ENCODE measurements at regions not wholly inside any gene's neighbourhood (a gene's known extent, or its start where the extent isn't known, plus 50 kb on each side); places are given as distances from the start of the nearest gene placed in this dataset.

- Histone ChIP-seq H3K36me3 (ENCODE audit: insufficient read depth, low read length) (no peaks in the 10 kb centered on the region), H3K27me3 (ENCODE audit: control insufficient read depth in 1 of 2, insufficient read depth in 2 of 2, low read length in 2 of 2) (no peaks in the 10 kb centered on the region), H3K4me1 (ENCODE audit: insufficient read depth, low read length) (peaks cover 8% of the 10 kb centered on the region), H3K9me3 (ENCODE audit: low read length) (no peaks in the 10 kb centered on the region), H3K4me3 (ENCODE audit: low read depth in 1 of 2, low read length in 2 of 2) (no peak overlapping the region), H3K27ac (ENCODE audit: low read depth, low read length) (no peak overlapping the region), H3K9ac (ENCODE audit: low read length) (no peak overlapping the region)
These were observed 99.8 kb downstream of the TES start for GRCh38 chr7:116310141-116310540.

GRCh38 chr7:116311259-116311658 is 100.9 kb downstream of the TES start:
- H3K9me3 ChIP-seq (ENCODE audit: low read length), result no peaks in the 10 kb centered on the region
- H3K27me3 ChIP-seq (ENCODE audit: control insufficient read depth in 1 of 2, insufficient read depth in 2 of 2, low read length in 2 of 2), result no peaks in the 10 kb centered on the region
- H3K4me1 ChIP-seq (ENCODE audit: insufficient read depth, low read length), result peaks cover 13% of the 10 kb centered on the region

DNA sequence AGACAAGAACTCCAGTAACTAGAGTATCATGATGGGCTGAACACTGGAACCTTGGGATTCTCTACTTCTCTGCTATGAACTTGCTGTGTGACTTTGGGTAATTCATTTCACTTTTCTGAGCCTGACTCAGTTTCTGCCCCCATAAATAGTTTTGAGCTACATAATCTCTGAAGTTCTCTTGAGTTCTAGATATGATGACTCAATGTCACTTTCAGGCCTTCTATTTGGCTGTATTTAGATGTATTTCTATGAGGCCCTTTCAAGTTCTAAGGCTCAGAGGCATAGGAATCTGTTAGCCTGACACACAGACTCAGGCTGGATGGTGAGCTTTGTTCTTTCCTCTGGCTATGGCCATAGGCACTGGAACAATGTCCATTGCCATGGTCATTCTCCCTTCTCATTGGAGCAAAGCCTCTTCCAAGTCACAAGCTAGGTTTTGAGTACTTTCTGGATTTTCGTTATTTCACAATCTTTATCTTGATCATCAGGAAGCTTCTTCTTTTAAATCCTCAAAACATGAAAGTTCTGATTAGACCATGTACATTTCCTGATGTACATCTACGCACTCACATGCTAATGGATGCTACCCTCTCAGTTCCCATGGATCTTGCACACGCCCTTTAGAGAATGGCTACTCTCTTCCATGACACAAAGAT is 101.6 kb downstream of the TES start:
- Histone ChIP-seq H3K27me3 (ENCODE audit: control insufficient read depth in 1 of 2, insufficient read depth in 2 of 2, low read length in 2 of 2) (no peaks in the 10 kb centered on the region), H3K9me3 (ENCODE audit: low read length) (no peaks in the 10 kb centered on the region), H3K36me3 (ENCODE audit: insufficient read depth, low read length) (no peaks in the 10 kb centered on the region), H3K4me3 (ENCODE audit: low read depth in 1 of 2, low read length in 2 of 2) (no peak overlapping the region), H3K4me1 (ENCODE audit: insufficient read depth, low read length) (peaks cover 20% of the 10 kb centered on the region), H3K9ac (ENCODE audit: low read length) (no peak overlapping the region), H3K27ac (ENCODE audit: low read depth, low read length) (no peak overlapping the region)

More at GRCh38 chr7:116311259-116311658, 100.9 kb downstream of the TES start:
- H3K4me3 ChIP-seq (ENCODE audit: low read depth in 1 of 2, low read length in 2 of 2), result no peak overlapping the region
- H3K9ac ChIP-seq (ENCODE audit: low read length), result no peak overlapping the region
- H3K27ac ChIP-seq (ENCODE audit: low read depth, low read length), result no peak overlapping the region
- H3K36me3 ChIP-seq (ENCODE audit: insufficient read depth, low read length), result no peaks in the 10 kb centered on the region

DNA sequence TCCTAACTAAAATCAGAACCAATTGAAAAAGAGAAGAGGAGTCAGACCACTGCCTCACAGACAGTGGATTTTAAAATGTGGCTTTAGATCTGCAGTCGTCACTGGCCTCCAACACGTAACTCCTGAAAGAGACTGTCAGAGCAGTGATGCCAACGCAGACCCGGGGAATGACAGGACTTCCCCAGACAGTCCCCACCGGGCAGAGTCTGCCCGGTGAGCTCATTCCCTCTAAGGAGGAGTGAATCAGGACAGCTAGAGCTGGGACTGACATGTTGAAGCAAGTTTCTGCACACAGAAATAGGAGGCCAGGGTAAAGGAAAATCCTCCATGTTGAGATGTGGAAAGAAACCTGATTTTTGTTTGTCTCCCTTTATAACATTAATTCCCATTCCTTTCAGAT is 105.0 kb downstream of the TES start:
- H3K27me3 ChIP-seq (ENCODE audit: control insufficient read depth in 1 of 2, insufficient read depth in 2 of 2, low read length in 2 of 2), result no peaks in the 10 kb centered on the region
- no peak overlapping the region for H3K4me3 ChIP-seq (ENCODE audit: low read depth in 1 of 2, low read length in 2 of 2)
- H3K4me1 ChIP-seq (ENCODE audit: insufficient read depth, low read length), result peaks cover 27% of the 10 kb centered on the region
- no peak overlapping the region for H3K9ac ChIP-seq (ENCODE audit: low read length)
- no peaks in the 10 kb centered on the region for H3K9me3 ChIP-seq (ENCODE audit: low read length)
- H3K36me3 ChIP-seq (ENCODE audit: insufficient read depth, low read length), result no peaks in the 10 kb centered on the region
- H3K27ac ChIP-seq (ENCODE audit: low read depth, low read length), result no peak overlapping the region

- Histone ChIP-seq H3K36me3 (ENCODE audit: insufficient read depth, low read length) (no peaks in the 10 kb centered on the region), H3K4me3 (ENCODE audit: low read depth in 1 of 2, low read length in 2 of 2) (no peak overlapping the region), H3K27ac (ENCODE audit: low read depth, low read length) (no peak overlapping the region), H3K27me3 (ENCODE audit: control insufficient read depth in 1 of 2, insufficient read depth in 2 of 2, low read length in 2 of 2) (no peaks in the 10 kb centered on the region), H3K9me3 (ENCODE audit: low read length) (no peaks in the 10 kb centered on the region), H3K4me1 (ENCODE audit: insufficient read depth, low read length) (peaks cover 27% of the 10 kb centered on the region), H3K9ac (ENCODE audit: low read length) (no peak overlapping the region)
These were observed 105.5 kb downstream of the TES start for GRCh38 chr7:116315803-116316202.

DNA sequence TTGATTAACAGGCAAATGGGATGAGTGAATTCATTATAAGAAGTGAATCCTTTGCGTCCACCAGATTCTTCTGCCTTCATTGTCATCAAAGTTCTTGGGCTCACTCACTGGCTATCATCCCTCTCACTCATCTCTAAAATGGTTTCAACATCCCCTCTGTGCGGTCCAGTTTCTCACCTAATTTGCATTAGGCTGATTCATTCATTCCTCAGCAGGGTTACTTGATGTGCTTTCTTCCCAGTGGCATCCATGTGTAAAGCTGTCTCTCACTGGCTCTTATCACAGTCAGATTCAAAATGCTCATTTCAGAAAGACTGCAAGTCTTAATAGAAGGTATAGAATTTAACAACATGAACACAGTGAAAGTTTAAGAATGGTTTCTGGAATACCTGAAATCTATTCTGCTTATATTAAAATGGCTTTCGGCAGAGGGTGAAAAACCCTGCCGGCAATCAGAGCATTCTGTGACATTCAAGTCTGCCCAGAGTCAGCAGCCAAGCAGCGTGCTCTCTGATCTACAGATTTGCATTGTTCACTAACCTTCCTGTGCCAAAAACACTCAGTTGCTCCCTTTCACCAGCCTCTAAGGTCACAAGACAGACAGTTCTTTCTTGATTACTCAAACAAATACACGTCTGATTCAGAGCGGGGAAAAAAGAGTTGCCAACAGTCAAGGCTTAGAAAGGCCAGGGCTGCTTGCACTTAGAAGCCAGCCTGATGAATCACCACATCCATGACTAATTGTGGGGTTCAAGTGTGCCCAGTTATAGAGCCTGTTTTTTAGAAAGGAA is 106.7 kb downstream of the TES start:
- peaks cover 27% of the 10 kb centered on the region for H3K4me1 ChIP-seq (ENCODE audit: insufficient read depth, low read length)
- no peak overlapping the region for H3K4me3 ChIP-seq (ENCODE audit: low read depth in 1 of 2, low read length in 2 of 2)
- H3K9ac ChIP-seq (ENCODE audit: low read length), result peak overlapping the region; percentile 40
- no peaks in the 10 kb centered on the region for H3K36me3 ChIP-seq (ENCODE audit: insufficient read depth, low read length)
- H3K9me3 ChIP-seq (ENCODE audit: low read length), result no peaks in the 10 kb centered on the region
- H3K27ac ChIP-seq (ENCODE audit: low read depth, low read length), result peak overlapping the region; percentile 74
- no peaks in the 10 kb centered on the region for H3K27me3 ChIP-seq (ENCODE audit: control insufficient read depth in 1 of 2, insufficient read depth in 2 of 2, low read length in 2 of 2)

DNA sequence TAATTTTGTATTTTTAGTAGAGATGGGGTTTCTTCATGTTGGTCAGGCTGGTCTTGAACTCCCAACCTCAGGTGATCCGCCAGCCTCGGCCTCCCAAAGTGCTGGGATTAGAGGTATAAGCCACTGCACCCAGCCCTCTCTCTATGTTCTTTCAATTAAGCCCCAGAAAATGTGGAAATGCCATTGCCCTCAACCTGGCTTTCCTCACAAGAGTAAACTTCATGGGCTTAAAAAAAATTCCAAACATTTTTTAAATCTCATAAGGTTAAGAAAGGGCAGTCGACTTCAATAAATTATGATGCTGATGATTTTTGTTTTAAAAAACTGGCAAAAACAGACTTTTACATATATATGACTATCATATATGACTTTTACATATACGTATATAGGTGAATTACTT is 107.6 kb downstream of the TES start:
- no peak overlapping the region for H3K27ac ChIP-seq (ENCODE audit: low read depth, low read length)
- no peaks in the 10 kb centered on the region for H3K9me3 ChIP-seq (ENCODE audit: low read length)
- H3K36me3 ChIP-seq (ENCODE audit: insufficient read depth, low read length), result no peaks in the 10 kb centered on the region
- H3K27me3 ChIP-seq (ENCODE audit: control insufficient read depth in 1 of 2, insufficient read depth in 2 of 2, low read length in 2 of 2), result no peaks in the 10 kb centered on the region
- H3K4me3 ChIP-seq (ENCODE audit: low read depth in 1 of 2, low read length in 2 of 2), result no peak overlapping the region
- no peak overlapping the region for H3K9ac ChIP-seq (ENCODE audit: low read length)
- peaks cover 27% of the 10 kb centered on the region for H3K4me1 ChIP-seq (ENCODE audit: insufficient read depth, low read length)

DNA sequence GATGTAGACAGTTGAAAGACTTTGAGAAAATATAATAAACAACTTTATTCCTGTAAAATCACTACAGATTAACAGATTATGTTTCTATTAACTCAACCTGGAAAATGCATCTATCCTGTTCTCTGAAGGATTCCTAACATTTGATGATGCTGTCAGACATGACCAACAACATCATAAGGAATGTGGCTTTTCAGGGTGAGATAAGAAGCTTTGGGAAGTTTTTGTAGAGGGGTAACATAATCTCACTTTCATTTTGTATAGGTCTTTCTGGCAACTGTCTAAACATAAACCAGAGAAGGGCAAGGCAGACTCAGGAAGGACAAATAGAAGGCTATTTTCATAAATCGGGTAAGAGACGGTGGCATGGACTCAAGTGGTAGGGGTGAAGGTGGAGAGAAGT is 112.2 kb downstream of the TES start:
- H3K4me1 ChIP-seq (ENCODE audit: insufficient read depth, low read length), result peaks cover 9% of the 10 kb centered on the region
- no peaks in the 10 kb centered on the region for H3K36me3 ChIP-seq (ENCODE audit: insufficient read depth, low read length)
- no peak overlapping the region for H3K27ac ChIP-seq (ENCODE audit: low read depth, low read length)

GRCh38 chr7:116324582-116324981 is 114.2 kb downstream of the TES start:
- Histone ChIP-seq H3K27me3 (ENCODE audit: control insufficient read depth in 1 of 2, insufficient read depth in 2 of 2, low read length in 2 of 2) (no peaks in the 10 kb centered on the region), H3K9me3 (ENCODE audit: low read length) (no peaks in the 10 kb centered on the region), H3K36me3 (ENCODE audit: insufficient read depth, low read length) (no peaks in the 10 kb centered on the region), H3K9ac (ENCODE audit: low read length) (no peak overlapping the region), H3K4me3 (ENCODE audit: low read depth in 1 of 2, low read length in 2 of 2) (no peak overlapping the region), H3K4me1 (ENCODE audit: insufficient read depth, low read length) (peaks cover 14% of the 10 kb centered on the region), H3K27ac (ENCODE audit: low read depth, low read length) (no peak overlapping the region)

More for the DNA sequence above, 112.2 kb downstream of the TES start:
- no peaks in the 10 kb centered on the region for H3K9me3 ChIP-seq (ENCODE audit: low read length)
- H3K9ac ChIP-seq (ENCODE audit: low read length), result no peak overlapping the region
- H3K27me3 ChIP-seq (ENCODE audit: control insufficient read depth in 1 of 2, insufficient read depth in 2 of 2, low read length in 2 of 2), result no peaks in the 10 kb centered on the region
- H3K4me3 ChIP-seq (ENCODE audit: low read depth in 1 of 2, low read length in 2 of 2), result no peak overlapping the region

GRCh38 chr7:116325517-116325916 is 115.2 kb downstream of the TES start:
- peaks cover 24% of the 10 kb centered on the region for H3K4me1 ChIP-seq (ENCODE audit: insufficient read depth, low read length)
- no peaks in the 10 kb centered on the region for H3K36me3 ChIP-seq (ENCODE audit: insufficient read depth, low read length)
- no peaks in the 10 kb centered on the region for H3K9me3 ChIP-seq (ENCODE audit: low read length)
- no peak overlapping the region for H3K27ac ChIP-seq (ENCODE audit: low read depth, low read length)
- H3K27me3 ChIP-seq (ENCODE audit: control insufficient read depth in 1 of 2, insufficient read depth in 2 of 2, low read length in 2 of 2), result no peaks in the 10 kb centered on the region
- no peak overlapping the region for H3K9ac ChIP-seq (ENCODE audit: low read length)
- no peak overlapping the region for H3K4me3 ChIP-seq (ENCODE audit: low read depth in 1 of 2, low read length in 2 of 2)

GRCh38 chr7:116327135-116327534 is 116.8 kb downstream of the TES start:
- H3K36me3 ChIP-seq (ENCODE audit: insufficient read depth, low read length), result no peaks in the 10 kb centered on the region
- no peak overlapping the region for H3K4me3 ChIP-seq (ENCODE audit: low read depth in 1 of 2, low read length in 2 of 2)
- H3K9me3 ChIP-seq (ENCODE audit: low read length), result no peaks in the 10 kb centered on the region
- H3K9ac ChIP-seq (ENCODE audit: low read length), result no peak overlapping the region
- no peak overlapping the region for H3K27ac ChIP-seq (ENCODE audit: low read depth, low read length)
- H3K4me1 ChIP-seq (ENCODE audit: insufficient read depth, low read length), result peaks cover 28% of the 10 kb centered on the region
- no peaks in the 10 kb centered on the region for H3K27me3 ChIP-seq (ENCODE audit: control insufficient read depth in 1 of 2, insufficient read depth in 2 of 2, low read length in 2 of 2)

DNA sequence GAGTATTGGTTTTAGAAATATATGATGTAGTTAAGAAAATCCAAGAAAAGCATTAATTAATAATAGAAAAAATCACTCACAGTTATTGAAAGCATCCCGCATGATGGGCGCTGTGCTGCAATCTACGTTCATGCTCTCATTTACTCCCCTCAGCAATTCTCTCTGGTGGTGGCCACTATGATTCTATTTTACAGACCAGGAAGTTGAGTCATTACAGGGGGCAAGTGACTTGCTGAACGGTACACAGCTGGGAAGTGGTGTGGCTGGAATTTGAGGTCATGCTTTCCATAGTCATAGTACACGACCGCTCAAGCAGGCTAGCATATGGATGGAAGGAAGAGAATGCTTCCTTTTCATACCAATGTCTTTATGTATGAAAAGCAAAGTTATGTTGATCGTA is 117.4 kb downstream of the TES start:
- H3K4me3 ChIP-seq (ENCODE audit: low read depth in 1 of 2, low read length in 2 of 2), result no peak overlapping the region
- H3K9me3 ChIP-seq (ENCODE audit: low read length), result no peaks in the 10 kb centered on the region
- no peaks in the 10 kb centered on the region for H3K27me3 ChIP-seq (ENCODE audit: control insufficient read depth in 1 of 2, insufficient read depth in 2 of 2, low read length in 2 of 2)
- H3K4me1 ChIP-seq (ENCODE audit: insufficient read depth, low read length), result peaks cover 28% of the 10 kb centered on the region
- H3K27ac ChIP-seq (ENCODE audit: low read depth, low read length), result no peak overlapping the region
- H3K9ac ChIP-seq (ENCODE audit: low read length), result no peak overlapping the region
- H3K36me3 ChIP-seq (ENCODE audit: insufficient read depth, low read length), result no peaks in the 10 kb centered on the region
